ENCODE measurements at regions not wholly inside any gene's neighbourhood (a gene's known extent, or its start where the extent isn't known, plus 50 kb on each side); places are given as distances from the start of the nearest gene placed in this dataset.

GRCh38 chr18:78790960-78791359 is 188.7 kb upstream of the SALL3 start:
- TF ChIP-seq CTCF (optimal IDR thresholded peaks at IDR 0.05 in 1 of 3, IDR thresholded peaks at IDR 0.05 in 1 of 3, conservative IDR thresholded peaks at IDR 0.05 in 1 of 3; ENCODE audit: extremely low read depth in 1 of 3, insufficient read depth in 2 of 3, low read length in 3 of 3) (no peak), EZH2 (IDR thresholded peaks at IDR 0.05; ENCODE audit: low read length) (no peak)

Measured in keratinocyte (primary cell).